ENCODE measurements at regions not wholly inside any gene's neighbourhood (a gene's known extent, or its start where the extent isn't known, plus 50 kb on each side); places are given as distances from the start of the nearest gene placed in this dataset.
A peak's percentile ranks its signal among the peaks of the same experiment; 100 is the strongest.

DNA sequence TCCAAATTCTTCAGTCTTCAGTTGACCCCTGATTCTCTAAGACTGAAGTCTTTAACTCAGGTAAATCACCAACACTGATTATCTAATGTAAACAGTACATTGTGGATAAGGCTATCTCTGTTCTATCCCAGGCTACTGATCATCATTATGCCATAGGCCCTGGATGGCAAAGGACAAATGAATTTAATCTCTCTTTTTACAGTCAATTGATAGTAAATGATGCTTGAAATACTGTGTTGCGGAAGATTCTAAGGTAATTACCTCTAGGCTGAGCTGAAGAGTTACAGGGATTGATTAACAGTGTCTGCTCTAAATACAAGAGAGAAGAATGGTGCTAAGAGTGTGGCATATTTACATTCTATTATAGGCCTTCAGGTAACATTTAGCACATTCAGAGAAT is 264.7 kb downstream of the ACTL7B start:
- TF ChIP-seq, protein P1, sequence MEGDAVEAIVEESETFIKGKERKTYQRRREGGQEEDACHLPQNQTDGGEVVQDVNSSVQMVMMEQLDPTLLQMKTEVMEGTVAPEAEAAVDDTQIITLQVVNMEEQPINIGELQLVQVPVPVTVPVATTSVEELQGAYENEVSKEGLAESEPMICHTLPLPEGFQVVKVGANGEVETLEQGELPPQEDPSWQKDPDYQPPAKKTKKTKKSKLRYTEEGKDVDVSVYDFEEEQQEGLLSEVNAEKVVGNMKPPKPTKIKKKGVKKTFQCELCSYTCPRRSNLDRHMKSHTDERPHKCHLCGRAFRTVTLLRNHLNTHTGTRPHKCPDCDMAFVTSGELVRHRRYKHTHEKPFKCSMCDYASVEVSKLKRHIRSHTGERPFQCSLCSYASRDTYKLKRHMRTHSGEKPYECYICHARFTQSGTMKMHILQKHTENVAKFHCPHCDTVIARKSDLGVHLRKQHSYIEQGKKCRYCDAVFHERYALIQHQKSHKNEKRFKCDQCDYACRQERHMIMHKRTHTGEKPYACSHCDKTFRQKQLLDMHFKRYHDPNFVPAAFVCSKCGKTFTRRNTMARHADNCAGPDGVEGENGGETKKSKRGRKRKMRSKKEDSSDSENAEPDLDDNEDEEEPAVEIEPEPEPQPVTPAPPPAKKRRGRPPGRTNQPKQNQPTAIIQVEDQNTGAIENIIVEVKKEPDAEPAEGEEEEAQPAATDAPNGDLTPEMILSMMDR (IDR thresholded peaks at IDR 0.05; ENCODE audit: low read depth, low read length): no peak
- no peak for TF ChIP-seq POLR2A (IDR thresholded peaks at IDR 0.05; ENCODE audit: extremely low read depth, insufficient read length)
- TF ChIP-seq, protein P2, sequence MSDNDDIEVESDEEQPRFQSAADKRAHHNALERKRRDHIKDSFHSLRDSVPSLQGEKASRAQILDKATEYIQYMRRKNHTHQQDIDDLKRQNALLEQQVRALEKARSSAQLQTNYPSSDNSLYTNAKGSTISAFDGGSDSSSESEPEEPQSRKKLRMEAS (IDR thresholded peaks at IDR 0.05; ENCODE audit: low read depth, low read length): no peak
- no peak for TF ChIP-seq MYC (IDR thresholded peaks at IDR 0.05; ENCODE audit: low read depth, low read length)
- no peak overlapping the region for H3K4me3 ChIP-seq (ENCODE audit: low read depth, low read length)
- no peak for DNase-seq (ENCODE audit: low read depth)

DNA sequence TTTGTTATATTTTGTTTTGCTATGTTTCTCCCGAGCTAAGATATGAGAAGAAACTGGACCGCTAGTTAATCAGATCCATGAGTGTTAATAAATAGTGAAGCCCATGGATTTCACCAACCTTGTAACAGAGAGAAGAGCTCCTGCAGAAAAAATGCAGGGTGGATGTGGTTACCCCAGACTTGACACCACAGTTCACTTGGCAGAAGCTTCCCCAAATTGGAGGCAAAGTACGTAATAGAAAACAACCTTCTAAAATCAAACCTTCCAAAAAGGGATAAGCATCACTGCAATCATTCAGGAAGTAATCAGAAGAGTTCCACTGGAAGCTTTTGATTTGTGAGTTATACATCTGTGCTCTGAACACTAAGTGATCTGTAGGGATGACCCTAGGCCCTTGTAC is 267.5 kb downstream of the ACTL7B start:
- H3K4me3 ChIP-seq (ENCODE audit: low read depth, low read length): no peak overlapping the region
- TF ChIP-seq, protein P2 (IDR thresholded peaks at IDR 0.05; ENCODE audit: low read depth, low read length): no peak
- TF ChIP-seq, protein P1 (IDR thresholded peaks at IDR 0.05; ENCODE audit: low read depth, low read length): no peak
- TF ChIP-seq POLR2A (IDR thresholded peaks at IDR 0.05; ENCODE audit: extremely low read depth, insufficient read length) (no peak), MYC (IDR thresholded peaks at IDR 0.05; ENCODE audit: low read depth, low read length) (no peak)
- peak; percentile 75 for DNase-seq (ENCODE audit: low read depth)

DNA sequence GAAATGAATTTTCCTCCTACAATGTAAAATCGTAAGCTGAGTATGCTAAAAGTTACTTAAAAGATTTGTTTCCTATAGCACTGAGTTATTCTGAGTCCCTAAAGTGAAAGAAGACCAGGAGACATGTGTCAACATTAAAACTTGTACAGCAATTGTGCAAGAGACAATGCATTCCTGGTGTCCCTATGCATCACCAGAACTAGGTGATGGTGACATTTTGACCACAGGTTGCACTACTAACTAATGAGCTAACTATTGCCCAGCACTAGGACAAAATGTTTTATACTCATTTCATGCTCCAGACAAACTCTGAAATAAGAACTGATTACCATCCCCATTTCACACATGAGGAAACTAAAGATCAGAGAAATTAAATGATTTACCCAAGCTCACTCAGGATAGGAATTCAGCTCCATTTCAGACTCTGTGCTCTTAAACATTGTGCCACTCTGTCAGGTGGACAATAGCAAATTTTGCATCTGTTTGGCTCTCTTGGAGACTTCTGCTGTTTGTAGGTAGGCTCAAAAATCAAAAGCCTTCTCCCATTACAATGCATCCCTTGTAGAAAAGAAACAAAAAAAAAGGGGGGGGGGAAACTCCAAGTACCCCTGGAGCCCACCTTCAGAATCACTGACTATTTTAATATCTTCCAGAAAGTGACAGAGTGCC is 269.2 kb downstream of the ACTL7B start:
- H3K4me3 ChIP-seq (ENCODE audit: low read depth, low read length): no peak overlapping the region

DNA sequence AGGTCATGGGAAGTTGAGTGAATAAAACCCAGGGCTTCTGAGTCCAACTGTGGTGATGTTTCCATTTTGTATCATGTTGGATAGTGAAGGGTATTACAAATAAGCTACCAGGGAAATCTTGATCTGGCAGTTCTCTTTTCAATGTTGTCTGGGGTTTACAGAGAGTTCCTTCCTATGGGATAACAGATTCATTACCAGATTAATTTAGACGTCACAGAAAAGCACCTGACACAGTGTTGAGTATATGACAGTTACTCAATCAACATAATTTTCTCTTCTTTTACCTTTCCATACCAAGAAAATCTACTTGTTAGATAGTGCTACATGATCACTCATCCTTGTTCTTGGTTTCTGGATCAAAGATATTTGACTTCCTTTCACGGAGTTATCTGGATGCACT is 270.9 kb downstream of the ACTL7B start:
- TF ChIP-seq POLR2A (IDR thresholded peaks at IDR 0.05; ENCODE audit: extremely low read depth, insufficient read length): no peak
- TF ChIP-seq MYC (IDR thresholded peaks at IDR 0.05; ENCODE audit: low read depth, low read length): no peak
- TF ChIP-seq, protein P2 (IDR thresholded peaks at IDR 0.05; ENCODE audit: low read depth, low read length): no peak
- TF ChIP-seq, protein P1 (IDR thresholded peaks at IDR 0.05; ENCODE audit: low read depth, low read length): no peak
- no peak overlapping the region for H3K4me3 ChIP-seq (ENCODE audit: low read depth, low read length)
- no peak for DNase-seq (ENCODE audit: low read depth)

More for the DNA sequence above, 269.2 kb downstream of the ACTL7B start:
- peak; percentile 48 for DNase-seq (ENCODE audit: low read depth)
- TF ChIP-seq MYC (IDR thresholded peaks at IDR 0.05; ENCODE audit: low read depth, low read length) (no peak), POLR2A (IDR thresholded peaks at IDR 0.05; ENCODE audit: extremely low read depth, insufficient read length) (no peak)
- TF ChIP-seq, protein P2 (IDR thresholded peaks at IDR 0.05; ENCODE audit: low read depth, low read length): no peak
- TF ChIP-seq, protein P1 (IDR thresholded peaks at IDR 0.05; ENCODE audit: low read depth, low read length): no peak

DNA sequence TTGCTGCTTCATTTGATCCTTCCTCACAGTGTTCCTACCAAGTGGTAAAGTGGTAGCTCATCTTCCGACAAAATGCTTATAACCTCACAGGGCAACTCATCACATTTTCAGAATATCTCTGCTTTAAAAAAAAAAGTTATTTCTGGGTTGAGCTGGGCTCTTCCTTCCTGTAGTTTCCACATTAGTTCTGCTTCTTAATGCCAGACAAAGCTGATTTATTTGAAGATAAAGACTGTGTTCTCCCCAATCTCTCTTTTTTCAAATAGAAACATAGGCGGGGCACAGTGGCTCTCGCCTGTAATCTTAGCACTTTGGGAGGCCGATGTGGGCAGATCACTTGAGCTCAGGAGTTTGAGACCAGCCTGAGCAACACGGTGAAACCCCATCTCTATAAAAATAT is 273.1 kb downstream of the ACTL7B start:
- no peak overlapping the region for H3K4me3 ChIP-seq (ENCODE audit: low read depth, low read length)
- DNase-seq (ENCODE audit: low read depth): peak; percentile 47
- TF ChIP-seq, protein P2 (IDR thresholded peaks at IDR 0.05; ENCODE audit: low read depth, low read length): no peak
- TF ChIP-seq MYC (IDR thresholded peaks at IDR 0.05; ENCODE audit: low read depth, low read length) (no peak), POLR2A (IDR thresholded peaks at IDR 0.05; ENCODE audit: extremely low read depth, insufficient read length) (no peak)
- TF ChIP-seq, protein P1 (IDR thresholded peaks at IDR 0.05; ENCODE audit: low read depth, low read length): no peak
